Nephron (organoid): ENCODE measurements at regions not wholly inside any gene's neighbourhood (a gene's known extent, or its start where the extent isn't known, plus 50 kb on each side); places are given as distances from the start of the nearest gene placed in this dataset.

Source experiments
- H3K27ac Mint-ChIP-seq, 3 experiments: 2 replicates each; pipeline ENCODE4 v1.8.0; 2020; ENCODE audit warnings: mixed read lengths in 3 of 3, mild to moderate bottlenecking in 2 of 3, moderate library complexity in 1 of 3
- H3K27me3 Mint-ChIP-seq: 2 replicates; pipeline ENCODE4 v1.8.0; 2021; ENCODE audit warnings: low read depth, mild to moderate bottlenecking, moderate library complexity, mixed read lengths
- H3K36me3 Mint-ChIP-seq: 2 replicates; pipeline ENCODE4 v1.8.0; 2020; ENCODE audit warnings: low read depth, mixed read lengths
- H3K4me1 Mint-ChIP-seq: 2 replicates; pipeline ENCODE4 v1.8.0; 2020; ENCODE audit warnings: mixed read lengths
- H3K4me3 Mint-ChIP-seq, 3 experiments: 2 replicates each; pipeline ENCODE4 v1.8.0; 2020; ENCODE audit warnings: mild to moderate bottlenecking in 3 of 3, mixed read lengths in 3 of 3, moderate library complexity in 2 of 3
- H3K9me3 Mint-ChIP-seq: 2 replicates; pipeline ENCODE4 v1.8.0; 2020; ENCODE audit warnings: mixed read lengths
- CTCF ChIP-seq, 3 experiments: fragments of 200-600 bp; sonication (generic); IDR thresholded peaks; one replicate each; pipeline ENCODE4 v1.5.0; 2021; ENCODE audit warnings: antibody characterized with exemption in 3 of 3; ENCODE audit not compliant: unreplicated experiment in 3 of 3

GRCh38 chr19:30744741-30745475, 372.7 kb downstream of the ZNF536 start:
- no peak overlapping the region for H3K4me3 Mint-ChIP-seq
- peaks cover 6% of the 10 kb centered on the region for H3K4me1 Mint-ChIP-seq
- TF ChIP-seq CTCF (IDR thresholded peaks at IDR 0.05; ENCODE audit: unreplicated experiment in 3 of 3) = no peak
- peaks cover 8% of the 10 kb centered on the region for H3K9me3 Mint-ChIP-seq
- H3K36me3 Mint-ChIP-seq = no peaks in the 10 kb centered on the region
- no peak overlapping the region for H3K27ac Mint-ChIP-seq
- peaks cover 7% of the 10 kb centered on the region for H3K27me3 Mint-ChIP-seq

GRCh38 chr19:30743702-30744101, 371.5 kb downstream of the ZNF536 start:
- Mint-ChIP-seq H3K36me3 (no peaks in the 10 kb centered on the region), H3K4me3 (no peak overlapping the region), H3K27me3 (peaks cover 12% of the 10 kb centered on the region), H3K27ac (no peak overlapping the region), H3K4me1 (peaks cover 12% of the 10 kb centered on the region), H3K9me3 (peaks cover 4% of the 10 kb centered on the region)
- TF ChIP-seq CTCF (IDR thresholded peaks at IDR 0.05; ENCODE audit: unreplicated experiment in 3 of 3) = no peak

GRCh38 chr19:30743011-30743410, 370.8 kb downstream of the ZNF536 start:
- Mint-ChIP-seq H3K27me3 (peaks cover 10% of the 10 kb centered on the region), H3K36me3 (no peaks in the 10 kb centered on the region), H3K4me1 (peaks cover 12% of the 10 kb centered on the region), H3K27ac (no peak overlapping the region), H3K4me3 (no peak overlapping the region), H3K9me3 (no peaks in the 10 kb centered on the region)
- no peak for TF ChIP-seq CTCF (IDR thresholded peaks at IDR 0.05; ENCODE audit: unreplicated experiment in 3 of 3)

GRCh38 chr19:30742406-30742938, 370.3 kb downstream of the ZNF536 start:
- Mint-ChIP-seq H3K27me3 (peaks cover 10% of the 10 kb centered on the region), H3K4me3 (no peak overlapping the region), H3K4me1 (peaks cover 12% of the 10 kb centered on the region), H3K27ac (peak overlapping the region in 1 of 3 experiments; percentile 26), H3K9me3 (no peaks in the 10 kb centered on the region), H3K36me3 (no peaks in the 10 kb centered on the region)
- TF ChIP-seq CTCF (IDR thresholded peaks at IDR 0.05; ENCODE audit: unreplicated experiment in 3 of 3) = no peak

GRCh38 chr19:30741566-30741965, 369.4 kb downstream of the ZNF536 start:
- H3K27me3 Mint-ChIP-seq = peaks cover 15% of the 10 kb centered on the region
- H3K36me3 Mint-ChIP-seq = no peaks in the 10 kb centered on the region
- TF ChIP-seq CTCF (IDR thresholded peaks at IDR 0.05; ENCODE audit: unreplicated experiment in 3 of 3) = no peak
- H3K27ac Mint-ChIP-seq = no peak overlapping the region
- H3K9me3 Mint-ChIP-seq = no peaks in the 10 kb centered on the region
- no peak overlapping the region for H3K4me3 Mint-ChIP-seq
- H3K4me1 Mint-ChIP-seq = peaks cover 12% of the 10 kb centered on the region

- no peak overlapping the region for H3K4me3 Mint-ChIP-seq
- TF ChIP-seq CTCF (IDR thresholded peaks at IDR 0.05; ENCODE audit: unreplicated experiment in 3 of 3) = no peak
- no peaks in the 10 kb centered on the region for H3K9me3 Mint-ChIP-seq
- peaks cover 14% of the 10 kb centered on the region for H3K27me3 Mint-ChIP-seq
- H3K36me3 Mint-ChIP-seq = no peaks in the 10 kb centered on the region
- no peak overlapping the region for H3K27ac Mint-ChIP-seq
- H3K4me1 Mint-ChIP-seq = peaks cover 18% of the 10 kb centered on the region
Measured at GRCh38 chr19:30739394-30739793, 367.2 kb downstream of the ZNF536 start.
